ENCODE measurements at regions not wholly inside any gene's neighbourhood (a gene's known extent, or its start where the extent isn't known, plus 50 kb on each side); places are given as distances from the start of the nearest gene placed in this dataset.

DNA sequence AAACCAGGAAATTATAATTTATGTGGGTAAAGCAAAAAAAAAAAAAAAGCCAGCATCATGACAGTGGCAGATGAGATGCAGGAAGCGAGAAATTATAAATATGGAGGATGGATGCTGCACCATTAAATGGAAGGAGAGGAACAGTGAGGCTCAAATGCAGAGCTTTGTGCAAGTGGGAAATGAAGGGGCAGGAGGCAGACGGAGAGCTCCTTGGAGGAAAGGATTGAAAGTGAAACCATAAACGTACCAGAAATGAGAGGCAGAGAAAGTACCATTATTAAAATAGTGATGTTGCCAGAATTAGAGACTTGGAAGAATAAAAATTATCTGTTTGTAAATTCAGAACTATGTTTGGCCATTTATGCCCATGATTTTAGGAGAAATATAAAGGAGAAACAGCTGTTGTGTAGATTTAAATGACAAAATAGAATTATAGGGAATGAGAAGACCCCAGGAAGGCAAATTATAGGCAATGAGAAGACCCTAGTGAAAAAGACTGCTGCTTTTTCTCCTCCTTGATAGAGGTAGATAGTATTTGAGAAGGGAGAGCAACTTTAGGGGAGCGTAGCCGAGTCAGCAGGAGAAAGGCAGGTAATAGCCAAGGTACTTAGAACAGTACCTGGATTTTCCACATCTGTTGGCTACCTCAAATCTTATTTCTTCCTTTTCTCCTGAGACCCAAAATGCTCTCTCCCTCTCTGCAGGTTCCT, 341.0 kb upstream of the CD180 start:
- H3K4me3 ChIP-seq (ENCODE audit: control insufficient read depth, low read depth, low read length): no peak overlapping the region
- TF ChIP-seq CTCF (IDR thresholded peaks at IDR 0.05; ENCODE audit: control insufficient read depth, insufficient read depth, low read depth, low read length, missing control alignments): no peak
- DNase-seq (ENCODE audit: low read depth): no peak

DNA sequence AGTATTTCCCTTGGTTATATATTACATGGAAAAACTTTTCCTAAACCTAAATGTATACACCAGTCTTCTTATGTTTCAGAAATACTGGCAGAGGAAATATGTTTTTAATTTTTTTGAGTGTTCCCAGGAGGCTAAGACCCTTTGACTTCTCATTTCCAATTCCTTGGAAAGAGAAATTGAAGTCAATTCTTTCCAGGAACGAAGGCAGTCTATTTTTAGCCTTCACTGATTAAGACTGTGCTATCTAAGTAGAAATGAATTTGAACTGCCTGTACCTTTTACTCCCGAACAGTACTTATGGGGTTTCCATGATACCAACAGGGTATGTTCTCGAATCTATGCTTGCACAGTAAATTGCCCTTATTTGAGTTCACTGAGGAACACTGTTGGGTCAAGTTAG, 340.3 kb upstream of the CD180 start:
- no peak for DNase-seq (ENCODE audit: low read depth)
- no peak for TF ChIP-seq CTCF (IDR thresholded peaks at IDR 0.05; ENCODE audit: control insufficient read depth, insufficient read depth, low read depth, low read length, missing control alignments)
- H3K4me3 ChIP-seq (ENCODE audit: control insufficient read depth, low read depth, low read length): no peak overlapping the region

DNA sequence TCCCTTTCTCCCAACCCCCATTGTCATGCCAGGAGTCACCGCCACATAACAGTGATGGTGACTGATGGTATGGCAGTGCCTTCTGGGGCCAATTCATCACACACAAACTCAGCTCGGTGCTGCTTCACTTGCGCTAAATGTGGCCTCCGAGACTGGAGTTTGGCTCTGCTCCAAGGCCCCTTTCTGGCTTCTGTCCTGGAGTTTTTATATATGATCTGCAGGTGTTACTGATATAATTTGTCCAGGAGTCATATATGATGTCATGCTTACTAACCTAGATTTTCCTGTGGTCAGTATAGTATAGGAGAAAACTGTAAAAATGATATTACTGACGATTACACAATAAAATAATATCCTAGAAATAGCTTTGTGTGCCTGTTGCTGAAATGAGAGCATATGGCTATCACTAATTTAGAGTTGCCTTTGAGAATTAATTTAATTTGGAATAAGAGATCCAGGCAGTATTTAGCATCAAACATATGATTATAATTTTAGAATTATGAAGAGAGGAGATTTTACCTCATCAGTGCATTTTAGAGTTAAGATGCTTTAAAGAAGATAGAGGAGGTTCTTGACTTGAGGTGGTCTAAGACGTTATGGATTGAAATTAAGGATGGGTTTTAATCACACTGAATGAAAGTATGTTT, 334.1 kb upstream of the CD180 start:
- no peak for TF ChIP-seq CTCF (IDR thresholded peaks at IDR 0.05; ENCODE audit: control insufficient read depth, insufficient read depth, low read depth, low read length, missing control alignments)
- DNase-seq (ENCODE audit: low read depth): no peak
- H3K4me3 ChIP-seq (ENCODE audit: control insufficient read depth, low read depth, low read length): no peak overlapping the region

DNA sequence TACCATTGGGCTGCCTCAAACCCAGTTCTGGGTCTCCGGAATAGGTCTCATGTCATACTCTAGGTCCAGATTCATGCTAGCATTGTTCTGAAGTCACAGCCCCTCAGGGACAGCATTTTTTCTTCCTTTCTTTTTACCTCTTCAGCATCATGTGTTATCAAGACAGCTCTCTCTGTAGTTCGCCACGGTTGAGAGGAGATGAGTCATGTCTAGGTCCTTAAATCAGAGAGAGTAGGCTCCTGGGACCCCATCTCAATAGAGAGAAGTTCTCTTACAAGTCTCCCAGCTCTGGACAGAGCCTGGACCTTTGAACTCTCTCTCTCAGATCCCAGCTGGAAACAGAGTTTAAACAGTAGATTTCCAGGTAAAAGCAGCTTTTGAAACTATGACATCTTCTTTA, 332.4 kb upstream of the CD180 start:
- DNase-seq (ENCODE audit: low read depth): no peak
- no peak overlapping the region for H3K4me3 ChIP-seq (ENCODE audit: control insufficient read depth, low read depth, low read length)
- TF ChIP-seq CTCF (IDR thresholded peaks at IDR 0.05; ENCODE audit: control insufficient read depth, insufficient read depth, low read depth, low read length, missing control alignments): no peak

- no peak for DNase-seq (ENCODE audit: low read depth)
- no peak overlapping the region for H3K4me3 ChIP-seq (ENCODE audit: control insufficient read depth, low read depth, low read length)
- TF ChIP-seq CTCF (IDR thresholded peaks at IDR 0.05; ENCODE audit: control insufficient read depth, insufficient read depth, low read depth, low read length, missing control alignments): no peak
Measured at GRCh38 chr5:67526793-67527192, 330.2 kb upstream of the CD180 start.

- no peak for TF ChIP-seq CTCF (IDR thresholded peaks at IDR 0.05; ENCODE audit: control insufficient read depth, insufficient read depth, low read depth, low read length, missing control alignments)
- no peak overlapping the region for H3K4me3 ChIP-seq (ENCODE audit: control insufficient read depth, low read depth, low read length)
- DNase-seq (ENCODE audit: low read depth): no peak
Measured at GRCh38 chr5:67520161-67520908, 323.7 kb upstream of the CD180 start.

Data from AG09309 (cell line).